Trophoblast cell (in vitro differentiated cells and primary cell): ENCODE measurements at regions not wholly inside any gene's neighbourhood (a gene's known extent, or its start where the extent isn't known, plus 50 kb on each side); places are given as distances from the start of the nearest gene placed in this dataset.

Source experiments
- DNase-seq, 2 donors: peaks; one replicate each; pipeline ENCODE4 v3.0.0-alpha.2; 2016
- H2AFZ ChIP-seq: 2 replicates; pipeline ENCODE4 v1.6.1; 2013; ENCODE audit warnings: low read length, moderate library complexity, mild to moderate bottlenecking; ENCODE audit not compliant: insufficient read depth, poor library complexity
- H2AK5ac ChIP-seq: 2 replicates; pipeline ENCODE4 v1.6.1; 2013; ENCODE audit warnings: mild to moderate bottlenecking, low read length
- H2BK120ac ChIP-seq: 2 replicates; pipeline ENCODE4 v1.6.1; 2013; ENCODE audit warnings: low read length, mild to moderate bottlenecking, moderate library complexity; ENCODE audit not compliant: insufficient read depth, poor library complexity
- H2BK12ac ChIP-seq: 2 replicates; pipeline ENCODE4 v1.6.1; 2013; ENCODE audit warnings: mild to moderate bottlenecking, low read length, moderate library complexity
- H2BK5ac ChIP-seq: 2 replicates; pipeline ENCODE4 v1.6.1; 2013; ENCODE audit warnings: low read length, low read depth, moderate library complexity, mild to moderate bottlenecking; ENCODE audit not compliant: poor library complexity
- H3K14ac ChIP-seq: 2 replicates; pipeline ENCODE4 v1.6.1; 2013; ENCODE audit warnings: mild to moderate bottlenecking, low read length
- H3K18ac ChIP-seq: 2 replicates; pipeline ENCODE4 v1.6.1; 2013; ENCODE audit warnings: mild to moderate bottlenecking, low read length
- H3K23ac ChIP-seq: 2 replicates; pipeline ENCODE4 v1.6.1; 2013; ENCODE audit warnings: low read length
- H3K27ac ChIP-seq: 2 replicates; pipeline ENCODE4 v1.5.1; 2013; ENCODE audit warnings: low read depth, mild to moderate bottlenecking, inconsistent platforms, low read length, moderate library complexity
- H3K27me3 ChIP-seq: 2 replicates; pipeline ENCODE4 v1.6.1; 2013; ENCODE audit warnings: inconsistent platforms, mild to moderate bottlenecking, low read length, moderate library complexity; ENCODE audit not compliant: insufficient read depth
- H3K36me3 ChIP-seq, 2 experiments: 1 replicate in 1 of 2; 2 replicates in 1 of 2; pipeline ENCODE4 v1.6.1; 2013; ENCODE audit warnings: low read length in 2 of 2, mild to moderate bottlenecking in 2 of 2, moderate library complexity in 1 of 2; ENCODE audit not compliant: insufficient read depth in 2 of 2, control insufficient read depth in 1 of 2
- H3K4ac ChIP-seq: 2 replicates; pipeline ENCODE4 v1.6.1; 2013; ENCODE audit warnings: low read depth, mild to moderate bottlenecking, low read length, moderate library complexity
- H3K4me1 ChIP-seq, 2 experiments: 1 replicate in 1 of 2; 2 replicates in 1 of 2; pipeline ENCODE4 v1.6.1; 2013; ENCODE audit warnings: low read length in 2 of 2, mild to moderate bottlenecking in 2 of 2, moderate library complexity in 1 of 2; ENCODE audit not compliant: insufficient read depth in 2 of 2, control insufficient read depth in 1 of 2
- H3K4me2 ChIP-seq: 2 replicates; pipeline ENCODE4 v1.6.1; 2013; ENCODE audit warnings: inconsistent platforms, mild to moderate bottlenecking, low read length, moderate library complexity
- H3K4me3 ChIP-seq: 2 replicates; pipeline ENCODE4 v1.5.1; 2013; ENCODE audit warnings: mild to moderate bottlenecking, low read depth, low read length, inconsistent platforms
- H3K79me1 ChIP-seq: one replicate; pipeline ENCODE4 v1.6.1; 2013; ENCODE audit warnings: low read length
- H3K79me2 ChIP-seq: 2 replicates; pipeline ENCODE4 v1.6.1; 2013; ENCODE audit warnings: low read length, mild to moderate bottlenecking; ENCODE audit not compliant: control insufficient read depth, insufficient read depth, poor library complexity
- H3K9ac ChIP-seq: 2 replicates; pipeline ENCODE4 v1.6.1; 2013; ENCODE audit warnings: mild to moderate bottlenecking, low read length
- H3K9me3 ChIP-seq: 2 replicates; pipeline ENCODE4 v1.6.1; 2013; ENCODE audit warnings: low read depth, mild to moderate bottlenecking, control low read depth, inconsistent platforms, low read length; ENCODE audit not compliant: insufficient read depth
- H4K12ac ChIP-seq: 2 replicates; pipeline ENCODE4 v1.6.1; 2013; ENCODE audit warnings: low read depth, mild to moderate bottlenecking, low read length, moderate library complexity
- H4K8ac ChIP-seq: 2 replicates; pipeline ENCODE4 v1.6.1; 2013; ENCODE audit warnings: low read depth, mild to moderate bottlenecking, low read length, moderate library complexity
- H4K91ac ChIP-seq: one replicate; pipeline ENCODE4 v1.6.1; 2013; ENCODE audit warnings: low read depth, mild to moderate bottlenecking, low read length, moderate library complexity
- WGBS: extraction: QIAGEN DNeasy Blood & Tissue Kit; methylation state at CpG from one replicate; pipeline ENCODE4 v1.1.7; 2013; ENCODE audit warnings: missing lambda C conversion rate; ENCODE audit not compliant: insufficient read length, insufficient coverage; ENCODE audit errors: extremely low coverage; 5-methylcytosine and 5-hydroxymethylcytosine counted together

GRCh38 chr18:32831781-32832180, 59.0 kb upstream of the KLHL14 start:
- Histone ChIP-seq H4K12ac (no peak overlapping the region), H2BK5ac (no peak overlapping the region), H2BK120ac (no peak overlapping the region), H4K8ac (no peak overlapping the region), H2AFZ (no peak overlapping the region), H2BK12ac (no peak overlapping the region), H3K23ac (no peak overlapping the region), H3K4me1 (no peaks in the 10 kb centered on the region), H3K9ac (no peak overlapping the region), H3K9me3 (no peaks in the 10 kb centered on the region), H2AK5ac (no peak overlapping the region), H3K79me2 (no peaks in the 10 kb centered on the region), H3K4me3 (no peak overlapping the region), H4K91ac (no peak overlapping the region), H3K27ac (no peak overlapping the region), H3K36me3 (no peaks in the 10 kb centered on the region), H3K27me3 (no peaks in the 10 kb centered on the region), H3K79me1 (no peaks in the 10 kb centered on the region), H3K4me2 (no peak overlapping the region), H3K4ac (no peak overlapping the region), H3K14ac (no peak overlapping the region), H3K18ac (no peak overlapping the region)
- no peak for DNase-seq
- no CpG with 5 or more reads among the region's 4 CpGs for WGBS

- Histone ChIP-seq H3K4ac (no peak overlapping the region), H3K4me2 (no peak overlapping the region), H3K79me1 (no peaks in the 10 kb centered on the region), H2AFZ (no peak overlapping the region), H3K4me3 (no peak overlapping the region), H4K8ac (no peak overlapping the region), H2BK5ac (no peak overlapping the region), H2BK120ac (no peak overlapping the region), H3K9ac (no peak overlapping the region), H3K27me3 (no peaks in the 10 kb centered on the region), H2AK5ac (no peak overlapping the region), H3K79me2 (no peaks in the 10 kb centered on the region), H3K4me1 (no peaks in the 10 kb centered on the region), H3K9me3 (no peaks in the 10 kb centered on the region), H4K12ac (no peak overlapping the region), H3K36me3 (no peaks in the 10 kb centered on the region), H3K27ac (no peak overlapping the region), H3K18ac (no peak overlapping the region), H2BK12ac (no peak overlapping the region), H3K23ac (no peak overlapping the region), H3K14ac (no peak overlapping the region), H4K91ac (no peak overlapping the region)
- no peak for DNase-seq
- no CpG with 5 or more reads among the region's 6 CpGs for WGBS
Observed at GRCh38 chr18:32823226-32823625, 50.4 kb upstream of the KLHL14 start.
